ENCODE measurements at regions not wholly inside any gene's neighbourhood (a gene's known extent, or its start where the extent isn't known, plus 50 kb on each side); places are given as distances from the start of the nearest gene placed in this dataset.

DNA sequence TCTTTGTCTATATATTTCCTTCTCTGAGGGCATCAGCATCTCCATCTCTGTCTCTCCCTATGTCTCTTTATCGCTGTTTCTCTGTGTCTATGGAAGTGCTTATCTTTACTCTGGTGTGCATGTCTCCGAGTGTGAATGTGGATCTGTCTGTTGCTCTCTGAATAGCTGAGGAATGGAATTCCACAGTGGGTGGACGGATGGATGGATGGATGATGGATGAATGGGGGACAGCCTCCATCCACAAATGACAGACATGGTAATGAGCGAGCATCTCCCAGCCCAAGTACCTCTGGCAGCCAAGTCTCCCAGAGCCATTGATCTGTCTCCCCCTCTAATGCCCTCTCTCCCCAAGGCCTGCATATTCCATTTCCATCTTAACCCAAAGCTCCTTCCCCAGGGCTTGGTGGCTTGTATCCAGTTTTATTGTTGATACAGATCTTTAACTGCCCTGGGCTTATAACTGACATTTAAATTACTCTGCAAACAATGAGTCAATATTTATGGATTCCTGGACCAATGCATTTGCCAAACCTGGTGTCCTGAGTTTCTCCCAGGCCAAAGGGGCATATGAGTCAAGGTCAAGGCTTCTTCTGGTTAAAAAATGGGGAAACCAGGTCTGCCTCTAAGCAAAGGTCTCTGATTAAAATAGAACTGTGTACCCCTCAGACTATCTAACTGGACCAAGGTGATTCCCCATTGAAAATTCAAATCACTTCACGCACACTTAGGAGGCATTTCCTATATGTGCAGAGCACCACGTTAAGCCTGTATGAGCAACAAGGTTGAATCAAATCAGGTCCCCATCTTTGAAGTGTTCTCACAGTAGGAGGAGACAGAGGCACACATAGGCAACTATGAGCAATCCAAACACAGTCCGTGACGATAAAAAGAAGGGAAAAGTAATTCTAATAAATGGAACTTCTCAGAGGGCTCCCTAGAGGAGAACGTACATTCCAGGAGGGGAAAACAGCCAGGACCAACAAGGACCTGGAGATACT, 109.9 kb downstream of the TLE3 start:
- in situ Hi-C loops (cut with MboI; ENCODE audit: low pct_ligation_motif_present in 1 of 4, low pct_unique_long_range_greater_than_20kb in 1 of 4, low sequenced_read_pairs in 3 of 4) (no loop called here), intact Hi-C loops (cut with DNase I; ENCODE audit: low total_unique reads) (no loop called here)
- peaks cover 40% of the 10 kb centered on the region for H3K27me3 ChIP-seq
- H3K36me3 ChIP-seq = no peaks in the 10 kb centered on the region
- 75 to 83% methylated on average over 6 to 9 of the region's 9 CpGs for WGBS, 2 donors (ENCODE audit: low coverage in 1 of 2)
- H3K4me1 ChIP-seq = peaks cover 0 to 9% (median 0%) of the 10 kb centered on the region in 4 donors
- no peaks in the 10 kb centered on the region for H3K9me3 ChIP-seq
- H3K27ac ChIP-seq = no peak overlapping the region
- DNase-seq = no peak
- TF ChIP-seq, protein P1, sequence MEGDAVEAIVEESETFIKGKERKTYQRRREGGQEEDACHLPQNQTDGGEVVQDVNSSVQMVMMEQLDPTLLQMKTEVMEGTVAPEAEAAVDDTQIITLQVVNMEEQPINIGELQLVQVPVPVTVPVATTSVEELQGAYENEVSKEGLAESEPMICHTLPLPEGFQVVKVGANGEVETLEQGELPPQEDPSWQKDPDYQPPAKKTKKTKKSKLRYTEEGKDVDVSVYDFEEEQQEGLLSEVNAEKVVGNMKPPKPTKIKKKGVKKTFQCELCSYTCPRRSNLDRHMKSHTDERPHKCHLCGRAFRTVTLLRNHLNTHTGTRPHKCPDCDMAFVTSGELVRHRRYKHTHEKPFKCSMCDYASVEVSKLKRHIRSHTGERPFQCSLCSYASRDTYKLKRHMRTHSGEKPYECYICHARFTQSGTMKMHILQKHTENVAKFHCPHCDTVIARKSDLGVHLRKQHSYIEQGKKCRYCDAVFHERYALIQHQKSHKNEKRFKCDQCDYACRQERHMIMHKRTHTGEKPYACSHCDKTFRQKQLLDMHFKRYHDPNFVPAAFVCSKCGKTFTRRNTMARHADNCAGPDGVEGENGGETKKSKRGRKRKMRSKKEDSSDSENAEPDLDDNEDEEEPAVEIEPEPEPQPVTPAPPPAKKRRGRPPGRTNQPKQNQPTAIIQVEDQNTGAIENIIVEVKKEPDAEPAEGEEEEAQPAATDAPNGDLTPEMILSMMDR (IDR thresholded peaks at IDR 0.05) = no peak
- TF ChIP-seq POLR2AphosphoS5 (IDR thresholded peaks at IDR 0.05) (no peak), EP300 (IDR thresholded peaks at IDR 0.05; ENCODE audit: low read depth) (no peak), POLR2A (IDR thresholded peaks at IDR 0.05) (no peak)
- H3K4me3 ChIP-seq = no peak overlapping the region

DNA sequence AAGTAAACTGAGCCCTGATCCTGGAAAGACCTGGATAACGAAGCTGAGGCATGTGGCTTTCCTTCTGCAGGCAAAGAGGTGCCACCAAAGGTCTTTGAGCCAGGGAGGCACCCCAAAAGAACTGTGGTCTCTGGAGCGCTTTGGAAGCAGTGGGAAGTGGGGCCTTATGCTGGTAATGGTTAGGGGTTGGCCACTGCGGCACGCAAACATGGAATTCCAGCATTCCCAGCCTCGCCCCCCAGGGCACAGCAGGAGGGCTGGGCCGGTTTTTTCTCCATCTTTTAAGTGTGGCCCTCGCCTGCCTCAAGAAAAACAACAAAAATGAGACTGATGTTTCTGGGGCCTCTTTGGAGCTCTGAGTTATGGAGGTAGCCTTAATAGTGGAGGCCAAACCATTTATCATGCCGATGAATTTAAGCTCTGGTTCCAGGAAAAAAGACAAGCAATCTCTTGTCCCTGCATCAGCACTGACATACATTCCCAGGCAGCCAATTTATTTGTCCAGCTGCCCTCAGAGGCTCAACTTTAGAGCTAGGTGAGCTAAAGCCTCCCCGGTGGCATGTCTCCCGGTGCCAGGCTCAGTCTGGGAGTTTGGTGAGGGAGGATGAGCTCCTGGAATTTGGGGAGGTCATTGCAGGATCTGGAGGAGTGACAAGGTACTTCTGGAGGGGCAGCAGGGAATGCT, 109.0 kb downstream of the TLE3 start:
- intact Hi-C loops (cut with DNase I; ENCODE audit: low total_unique reads) (no loop called here), in situ Hi-C loops (cut with MboI; ENCODE audit: low pct_ligation_motif_present in 1 of 4, low pct_unique_long_range_greater_than_20kb in 1 of 4, low sequenced_read_pairs in 3 of 4) (no loop called here)
- no peak for DNase-seq
- Histone ChIP-seq H3K4me1 (peaks cover 0 to 9% (median 0%) of the 10 kb centered on the region in 4 donors), H3K27me3 (peaks cover 34% of the 10 kb centered on the region), H3K4me3 (no peak overlapping the region), H3K27ac (no peak overlapping the region), H3K9me3 (no peaks in the 10 kb centered on the region), H3K36me3 (no peaks in the 10 kb centered on the region)
- TF ChIP-seq POLR2AphosphoS5 (IDR thresholded peaks at IDR 0.05) = no peak
- no peak for TF ChIP-seq EP300 (IDR thresholded peaks at IDR 0.05; ENCODE audit: low read depth)
- TF ChIP-seq POLR2A (IDR thresholded peaks at IDR 0.05) = no peak
- TF ChIP-seq, protein P1 (IDR thresholded peaks at IDR 0.05) = no peak
- WGBS, 2 donors (ENCODE audit: low coverage in 1 of 2) = 67 to 78% methylated on average over 3 to 10 of the region's 10 CpGs

DNA sequence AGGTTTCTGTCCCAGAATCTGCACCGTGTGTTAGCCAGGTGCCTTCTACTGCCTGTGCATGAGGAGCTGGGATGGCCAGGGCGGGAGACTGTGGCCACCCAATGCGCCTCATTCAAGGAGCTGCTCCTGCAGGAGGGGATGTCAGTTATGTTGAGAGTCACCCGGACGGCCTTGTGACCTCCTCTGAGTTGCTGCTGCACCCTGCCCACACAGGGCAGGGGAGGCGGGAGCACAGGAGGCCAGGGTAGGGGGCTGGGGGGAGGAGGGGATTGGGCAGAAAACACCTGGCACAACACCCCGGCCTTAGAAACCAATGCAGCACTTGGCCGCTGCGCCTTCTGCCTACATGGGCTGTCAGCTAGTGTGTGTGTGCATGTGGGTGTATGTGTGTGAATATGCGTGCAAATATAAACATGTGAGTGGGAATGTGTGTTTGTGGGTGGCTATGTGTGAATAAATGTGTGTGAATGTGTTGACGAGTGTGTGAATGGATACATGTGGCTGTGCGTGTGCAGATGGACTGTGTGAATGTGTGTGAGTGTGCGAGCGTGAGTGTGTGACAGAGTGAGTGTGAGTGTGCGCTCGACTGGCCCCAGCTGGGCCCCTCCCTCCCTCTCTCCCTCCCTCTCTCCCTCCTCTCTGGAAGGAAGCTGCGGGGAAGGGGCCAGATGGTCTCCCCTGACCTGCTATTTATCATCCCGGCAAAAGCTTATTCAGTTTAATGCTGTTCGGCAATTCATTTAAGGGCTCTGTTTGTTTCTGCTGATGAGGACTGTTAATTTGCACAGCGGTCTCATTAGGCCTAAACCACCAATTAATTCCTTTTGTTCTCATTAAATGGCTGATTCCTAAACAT, 106.9 kb downstream of the TLE3 start:
- Histone ChIP-seq H3K36me3 (no peaks in the 10 kb centered on the region), H3K27me3 (peaks cover 31% of the 10 kb centered on the region), H3K4me3 (no peak overlapping the region), H3K27ac (no peak overlapping the region), H3K4me1 (peaks cover 0 to 17% (median 7%) of the 10 kb centered on the region in 4 donors), H3K9me3 (no peaks in the 10 kb centered on the region)
- WGBS, 2 donors (ENCODE audit: low coverage in 1 of 2) = 85 to 93% methylated on average over 6 to 20 of the region's 20 CpGs
- intact Hi-C loops (cut with DNase I; ENCODE audit: low total_unique reads) = no loop called here
- in situ Hi-C loops (cut with MboI; ENCODE audit: low pct_ligation_motif_present in 1 of 4, low pct_unique_long_range_greater_than_20kb in 1 of 4, low sequenced_read_pairs in 3 of 4) = no loop called here
- no peak for TF ChIP-seq POLR2AphosphoS5 (IDR thresholded peaks at IDR 0.05)
- no peak for DNase-seq

DNA sequence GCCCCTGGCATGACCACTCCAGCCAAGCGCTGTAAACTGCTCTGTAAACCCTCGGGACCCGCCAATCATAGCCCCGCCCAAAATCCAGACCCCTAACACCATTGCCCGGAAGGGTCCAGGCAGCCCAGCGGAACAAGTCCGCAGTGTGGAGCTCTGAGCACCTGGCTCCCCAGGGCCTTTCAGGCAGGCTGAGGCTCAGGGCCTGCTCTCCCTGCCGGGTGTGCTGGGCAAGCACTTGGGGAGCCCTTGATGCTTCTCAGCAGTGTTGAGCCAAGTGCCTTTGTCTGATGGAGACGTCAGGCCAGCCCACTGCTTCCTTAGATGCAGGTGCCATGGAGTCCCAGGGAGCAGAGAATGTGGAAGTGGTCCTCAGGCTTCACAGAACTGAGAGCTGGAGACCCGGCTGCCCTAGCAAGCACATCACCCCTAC, 106.2 kb downstream of the TLE3 start:
- 84% methylated on average over 8 of the region's 10 CpGs; no CpG with 5 or more reads in 1 of the 2 donors for WGBS, 2 donors (ENCODE audit: low coverage in 1 of 2)
- intact Hi-C loops (cut with DNase I; ENCODE audit: low total_unique reads) = no loop called here

More for the DNA sequence above, 106.2 kb downstream of the TLE3 start:
- in situ Hi-C loops (cut with MboI; ENCODE audit: low pct_ligation_motif_present in 1 of 4, low pct_unique_long_range_greater_than_20kb in 1 of 4, low sequenced_read_pairs in 3 of 4) = no loop called here
- H3K4me1 ChIP-seq = peaks cover 0 to 24% (median 13%) of the 10 kb centered on the region in 4 donors
- TF ChIP-seq, protein P1 (IDR thresholded peaks at IDR 0.05) = no peak
- TF ChIP-seq POLR2AphosphoS5 (IDR thresholded peaks at IDR 0.05) = no peak
- no peak for TF ChIP-seq POLR2A (IDR thresholded peaks at IDR 0.05)
- TF ChIP-seq EP300 (IDR thresholded peaks at IDR 0.05; ENCODE audit: low read depth) = no peak
- no peak overlapping the region for H3K4me3 ChIP-seq
- H3K27ac ChIP-seq = no peak overlapping the region
- H3K27me3 ChIP-seq = peaks cover 24% of the 10 kb centered on the region
- no peak for DNase-seq
- no peaks in the 10 kb centered on the region for H3K36me3 ChIP-seq
- no peaks in the 10 kb centered on the region for H3K9me3 ChIP-seq
